Bronchial epithelial cell (primary cell): ENCODE measurements at regions not wholly inside any gene's neighbourhood (a gene's known extent, or its start where the extent isn't known, plus 50 kb on each side); places are given as distances from the start of the nearest gene placed in this dataset.

Experiments
- DNase-seq: peaks from one replicate; pipeline ENCODE4 v3.0.0-alpha.2; 2010; ENCODE audit warnings: low read depth
- FAIRE-seq: peaks from 2 replicates; lab custom pipeline; 2011; peaks lifted over from hg19 to GRCh38; lab: Jason Lieb, UNC
- H3K27me3 ChIP-seq: 2 replicates; pipeline ENCODE4 v1.5.1; 2011; ENCODE audit warnings: low read length; ENCODE audit not compliant: control insufficient read depth, insufficient read depth
- H3K36me3 ChIP-seq: 2 replicates; pipeline ENCODE4 v1.5.1; 2011; ENCODE audit warnings: low read length; ENCODE audit not compliant: control insufficient read depth, insufficient read depth
- H3K4me3 ChIP-seq: 2 replicates; pipeline ENCODE4 v1.5.1; 2011; ENCODE audit warnings: mild to moderate bottlenecking, low read depth, low read length, control low read depth
- TF ChIP-seq, protein P1 (sequence below): IDR thresholded peaks from 2 replicates; pipeline ENCODE4 v1.5.1; 2011; ENCODE audit warnings: mild to moderate bottlenecking, moderate library complexity, low read length, control low read depth, inconsistent platforms; ENCODE audit not compliant: insufficient read depth, severe bottlenecking

DNA sequence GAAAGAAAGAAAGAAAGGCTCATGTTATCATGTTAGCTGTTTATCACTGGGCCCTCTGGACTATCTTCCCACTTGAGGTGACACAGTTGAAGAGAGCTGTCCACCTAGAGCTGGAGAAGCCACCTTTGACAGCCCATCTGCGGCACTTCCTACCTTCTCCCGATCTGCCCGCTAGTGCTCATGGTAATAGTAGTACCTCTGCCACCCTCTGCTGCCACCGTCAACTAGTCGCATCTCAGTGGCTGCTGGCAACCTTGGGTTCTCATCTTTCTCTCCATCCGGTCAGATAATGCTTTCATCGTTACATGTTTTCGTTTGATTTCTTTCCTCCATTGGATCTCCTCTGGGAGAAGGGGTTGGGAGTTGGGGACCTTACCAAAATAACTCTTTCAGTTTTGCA is 63.2 kb upstream of the COPS8 start:
- Histone ChIP-seq H3K36me3 (no peaks in the 10 kb centered on the region), H3K4me3 (no peak overlapping the region), H3K27me3 (no peaks in the 10 kb centered on the region)
- TF ChIP-seq, protein P1, sequence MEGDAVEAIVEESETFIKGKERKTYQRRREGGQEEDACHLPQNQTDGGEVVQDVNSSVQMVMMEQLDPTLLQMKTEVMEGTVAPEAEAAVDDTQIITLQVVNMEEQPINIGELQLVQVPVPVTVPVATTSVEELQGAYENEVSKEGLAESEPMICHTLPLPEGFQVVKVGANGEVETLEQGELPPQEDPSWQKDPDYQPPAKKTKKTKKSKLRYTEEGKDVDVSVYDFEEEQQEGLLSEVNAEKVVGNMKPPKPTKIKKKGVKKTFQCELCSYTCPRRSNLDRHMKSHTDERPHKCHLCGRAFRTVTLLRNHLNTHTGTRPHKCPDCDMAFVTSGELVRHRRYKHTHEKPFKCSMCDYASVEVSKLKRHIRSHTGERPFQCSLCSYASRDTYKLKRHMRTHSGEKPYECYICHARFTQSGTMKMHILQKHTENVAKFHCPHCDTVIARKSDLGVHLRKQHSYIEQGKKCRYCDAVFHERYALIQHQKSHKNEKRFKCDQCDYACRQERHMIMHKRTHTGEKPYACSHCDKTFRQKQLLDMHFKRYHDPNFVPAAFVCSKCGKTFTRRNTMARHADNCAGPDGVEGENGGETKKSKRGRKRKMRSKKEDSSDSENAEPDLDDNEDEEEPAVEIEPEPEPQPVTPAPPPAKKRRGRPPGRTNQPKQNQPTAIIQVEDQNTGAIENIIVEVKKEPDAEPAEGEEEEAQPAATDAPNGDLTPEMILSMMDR = no peak
- DNase-seq (no peak), FAIRE-seq (no peak)

DNA sequence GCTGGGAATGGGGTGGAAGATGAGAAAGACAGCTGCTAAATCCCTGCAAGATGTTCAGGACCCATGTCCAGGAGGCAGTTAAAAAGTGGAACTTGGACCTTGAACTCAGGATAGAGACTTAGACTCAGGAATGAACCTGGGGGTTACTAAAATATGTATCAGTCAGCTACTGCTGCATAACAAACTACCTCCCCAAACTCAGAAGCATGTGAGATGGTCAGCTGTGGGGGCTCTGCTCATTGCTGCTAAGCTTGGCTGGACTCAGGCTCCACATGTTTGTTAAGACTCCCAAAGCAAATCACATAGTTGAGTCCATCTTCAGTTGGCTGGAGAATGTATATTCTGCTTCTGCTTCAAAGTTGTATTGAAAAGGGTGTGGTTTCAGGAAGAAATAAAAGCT is 61.4 kb upstream of the COPS8 start:
- TF ChIP-seq, protein P1 = no peak
- H3K36me3 ChIP-seq = no peaks in the 10 kb centered on the region
- FAIRE-seq (no peak), DNase-seq (no peak)
- no peak overlapping the region for H3K4me3 ChIP-seq
- no peaks in the 10 kb centered on the region for H3K27me3 ChIP-seq

DNA sequence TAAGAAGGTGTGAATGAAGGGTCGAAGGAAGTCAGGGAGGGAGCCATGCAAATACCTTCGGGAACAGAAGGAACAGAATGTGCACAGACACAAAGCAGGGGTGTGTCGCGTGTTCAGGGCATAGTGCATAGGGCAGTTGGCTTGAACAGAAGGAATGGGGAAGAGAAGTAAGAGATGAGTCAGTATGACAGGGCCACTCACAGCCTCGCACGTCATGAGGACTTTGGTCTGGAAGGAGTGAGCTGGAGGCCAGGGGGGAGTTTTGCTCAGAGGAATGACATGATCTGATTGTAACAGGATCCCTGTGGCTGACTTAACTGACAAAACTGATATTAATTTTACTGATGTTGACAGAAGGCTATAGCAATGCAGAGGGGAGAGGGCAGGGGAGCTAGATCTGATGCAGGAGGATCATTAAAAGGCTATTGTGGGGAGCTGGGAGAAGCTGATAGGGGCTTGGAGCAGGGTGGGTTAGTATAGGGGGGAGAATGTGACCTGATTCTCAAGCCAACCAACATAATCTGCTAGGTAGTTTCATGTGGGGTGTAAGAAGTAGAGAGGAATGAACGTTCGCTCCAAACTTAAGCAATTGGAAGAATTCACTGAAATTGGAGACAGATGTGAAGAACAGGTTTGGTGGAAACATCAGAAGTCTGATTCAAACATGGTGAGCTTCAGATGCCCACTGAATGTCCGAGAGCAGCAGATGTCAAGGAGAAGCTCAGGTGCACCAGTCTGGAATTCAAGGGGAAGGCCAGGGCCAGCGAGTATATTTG is 60.4 kb upstream of the COPS8 start:
- DNase-seq = peak; percentile 94
- TF ChIP-seq, protein P1 = no peak
- peak; percentile 83 for FAIRE-seq
- H3K4me3 ChIP-seq = no peak overlapping the region
- H3K36me3 ChIP-seq = no peaks in the 10 kb centered on the region
- H3K27me3 ChIP-seq = no peaks in the 10 kb centered on the region

DNA sequence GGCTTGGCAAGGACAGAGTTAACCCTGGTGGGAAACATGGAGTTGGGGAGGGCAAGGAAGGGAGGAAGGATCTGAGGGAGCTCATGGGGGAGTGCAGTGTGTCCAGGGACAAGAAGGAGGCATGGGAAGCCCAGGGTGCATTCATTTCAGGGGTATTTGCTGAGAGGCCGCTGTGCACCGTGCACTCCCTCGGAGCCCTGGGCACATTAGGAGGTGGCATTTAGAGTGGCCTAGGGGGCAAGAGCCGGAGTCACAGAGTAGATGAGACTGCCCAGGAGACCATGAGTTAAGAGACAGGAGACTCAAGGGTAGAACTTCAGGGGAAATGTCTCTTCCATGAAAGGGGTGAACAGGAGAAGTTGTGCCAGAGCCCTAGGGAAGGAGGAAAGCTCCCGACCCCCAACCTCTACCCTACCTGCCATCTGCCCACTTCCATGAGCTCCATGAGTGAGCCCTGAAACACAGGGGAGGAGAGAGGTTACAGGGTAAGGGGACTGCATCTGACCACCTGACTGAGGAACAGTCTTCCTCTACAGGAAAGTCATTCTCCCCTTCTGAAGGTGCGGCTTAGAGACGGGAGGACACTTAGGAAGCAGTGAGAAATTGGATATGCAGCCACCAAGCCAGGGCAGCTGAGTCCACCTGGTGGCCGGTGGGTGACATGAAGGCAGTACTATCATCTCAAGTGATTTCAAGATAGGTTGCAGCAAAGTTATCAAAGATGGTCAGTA is 58.5 kb upstream of the COPS8 start:
- TF ChIP-seq, protein P1 = peak; percentile 90
- H3K4me3 ChIP-seq = no peak overlapping the region
- no peaks in the 10 kb centered on the region for H3K27me3 ChIP-seq
- DNase-seq (peak; percentile 74), FAIRE-seq (peak; percentile 90)
- H3K36me3 ChIP-seq = no peaks in the 10 kb centered on the region

DNA sequence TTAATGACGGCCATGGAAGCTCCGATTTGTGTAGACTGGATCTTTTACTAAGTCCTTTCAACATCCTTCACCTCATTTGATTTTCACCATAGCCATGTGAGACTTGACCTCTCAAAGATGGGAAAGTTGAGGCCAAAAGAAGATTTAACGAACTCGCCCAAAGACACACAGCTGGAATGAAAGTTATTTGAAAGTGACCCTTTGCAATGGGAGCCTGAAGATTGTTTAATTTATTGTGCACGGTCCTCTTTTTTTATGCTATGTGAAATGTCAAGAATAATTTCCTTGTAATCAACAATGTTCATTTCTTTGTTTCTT is 58.0 kb upstream of the COPS8 start:
- DNase-seq (no peak), FAIRE-seq (no peak)
- Histone ChIP-seq H3K36me3 (no peaks in the 10 kb centered on the region), H3K4me3 (no peak overlapping the region), H3K27me3 (no peaks in the 10 kb centered on the region)
- TF ChIP-seq, protein P1 = no peak
